Erythroblast (primary cell): ENCODE measurements at regions not wholly inside any gene's neighbourhood (a gene's known extent, or its start where the extent isn't known, plus 50 kb on each side); places are given as distances from the start of the nearest gene placed in this dataset.

ENCODE experiments used
- GATA1 ChIP-seq: IDR thresholded peaks from 2 replicates; pipeline ENCODE4 v1.6.1; 2011; ENCODE audit warnings: low read depth, mild to moderate bottlenecking, control low read depth, low read length, moderate library complexity
- POLR2A ChIP-seq: IDR thresholded peaks from 2 replicates; pipeline ENCODE4 v1.6.1; 2011; ENCODE audit warnings: mild to moderate bottlenecking, low read length

- TF ChIP-seq POLR2A (no peak), GATA1 (no peak)
These were observed 112.6 kb downstream of the LIG4 start for GRCh38 chr13:108102771-108103170.
